Left ventricle myocardium inferior (tissue), 1 donor: ENCODE measurements at regions not wholly inside any gene's neighbourhood (a gene's known extent, or its start where the extent isn't known, plus 50 kb on each side); places are given as distances from the start of the nearest gene placed in this dataset.
"Not testable (repeated sequence)": the region's sequence is repeated elsewhere in the genome, so short reads cannot be mapped to it uniquely, and the experiment has no call there.

Experiments used
- DNase-seq: peaks from one replicate; pipeline ENCODE4 v3.0.0-alpha.2; 2020
- H3K27ac ChIP-seq: fragments of 200-600 bp; replicated peaks from 2 replicates; pipeline ENCODE4 v1.8.0; 2021
- H3K27me3 ChIP-seq: fragments of 200-600 bp; 2 replicates; pipeline ENCODE4 v1.8.0; 2021; ENCODE audit warnings: low read depth
- H3K36me3 ChIP-seq: fragments of 200-600 bp; 2 replicates; pipeline ENCODE4 v1.8.0; 2021
- H3K4me1 ChIP-seq: fragments of 200-600 bp; 2 replicates; pipeline ENCODE4 v1.8.0; 2021
- H3K4me3 ChIP-seq: fragments of 200-600 bp; 2 replicates; pipeline ENCODE4 v1.8.0; 2021; ENCODE audit warnings: mild to moderate bottlenecking, moderate library complexity
- H3K9me3 ChIP-seq: fragments of 200-600 bp; replicated peaks from 2 replicates; pipeline ENCODE4 v1.8.0; 2021
- CTCF ChIP-seq: fragments of 200-600 bp; IDR thresholded peaks from 2 replicates; pipeline ENCODE4 v1.8.0; 2021; ENCODE audit warnings: antibody characterized with exemption, mild to moderate bottlenecking, borderline replicate concordance
- intact Hi-C: fragments of 100-400 bp; cut with micrococcal nuclease; formaldehyde crosslinking; loops from one replicate; pipeline ENCODE4 v1.11.0; 2022
- donor health status: DM: no; HTN: yes; CAD: no; lungs with severe emphysema.

DNA sequence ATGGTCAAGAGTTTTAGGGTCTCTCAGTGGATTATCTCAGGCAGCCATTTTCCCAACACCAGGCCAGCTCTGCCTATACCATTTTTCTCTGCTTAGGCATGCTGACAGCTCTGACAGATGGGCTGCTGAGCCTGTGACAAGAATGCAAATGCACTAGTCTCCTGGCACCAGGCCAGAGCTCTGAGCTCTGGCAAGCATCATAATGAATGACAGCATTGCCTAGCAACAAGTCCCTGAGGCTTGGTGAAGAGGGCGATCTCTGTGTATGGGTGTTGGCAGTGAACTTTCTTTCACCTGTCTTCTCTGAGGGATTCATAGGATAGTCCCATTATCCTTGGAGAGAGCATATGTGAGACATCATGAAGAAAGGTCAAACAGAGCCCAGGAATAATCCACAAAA is 77.9 kb upstream of the TSPY4 start:
- no peak for TF ChIP-seq CTCF
- Histone ChIP-seq H3K27me3 (no peaks in the 10 kb centered on the region), H3K27ac (no peak overlapping the region), H3K4me3 (no peak overlapping the region), H3K9me3 (no peaks in the 10 kb centered on the region), H3K36me3 (no peaks in the 10 kb centered on the region), H3K4me1 (peaks cover 7% of the 10 kb centered on the region)
- intact Hi-C loops, result no loop called here
- peak; percentile 65 for DNase-seq

DNA sequence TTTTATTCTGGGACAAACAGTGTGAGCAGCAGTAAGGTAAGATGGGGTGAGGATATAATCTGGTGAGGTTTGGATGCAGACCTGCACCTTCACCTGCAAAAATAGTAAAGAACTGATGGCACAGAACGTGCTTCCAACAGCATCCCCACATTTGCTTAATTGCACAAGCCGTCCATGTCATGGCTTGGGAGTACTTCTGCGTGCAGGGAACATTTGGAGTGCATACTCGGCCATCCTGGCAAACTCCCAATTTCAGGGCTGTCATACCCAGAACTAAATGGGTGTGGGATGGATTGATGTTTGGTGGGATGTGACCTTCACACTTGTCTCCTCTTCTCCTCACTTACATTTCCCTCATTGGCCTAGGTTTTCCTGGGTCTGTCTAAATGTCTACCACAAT is 76.8 kb upstream of the TSPY4 start:
- intact Hi-C loops, result no loop called here
- Histone ChIP-seq H3K27ac (no peak overlapping the region), H3K36me3 (no peaks in the 10 kb centered on the region), H3K4me1 (peaks cover 7% of the 10 kb centered on the region), H3K4me3 (no peak overlapping the region), H3K9me3 (no peaks in the 10 kb centered on the region), H3K27me3 (no peaks in the 10 kb centered on the region)
- no peak for DNase-seq
- no peak for TF ChIP-seq CTCF

DNA sequence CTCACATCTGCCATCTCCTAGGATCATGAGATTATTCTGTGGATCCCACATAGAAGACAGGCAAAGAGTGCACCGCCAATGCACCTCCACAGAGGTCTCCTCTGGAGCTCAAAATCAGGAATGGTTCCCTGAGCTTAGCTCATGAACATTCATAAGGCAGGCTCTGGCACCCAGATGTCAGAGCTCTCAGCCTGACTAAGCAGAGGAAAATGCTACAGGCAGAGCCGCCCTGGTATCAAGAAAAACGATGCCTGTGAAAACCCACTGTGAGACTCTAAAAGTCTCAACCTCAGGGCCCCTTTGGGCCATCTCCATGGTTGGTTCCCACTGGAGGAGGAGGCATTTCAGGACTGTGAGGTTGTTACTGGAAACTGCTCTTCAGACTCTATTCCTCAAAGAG is 71.7 kb upstream of the TSPY4 start:
- Histone ChIP-seq H3K9me3 (no peaks in the 10 kb centered on the region), H3K4me3 (no peak overlapping the region), H3K27ac (no peak overlapping the region), H3K27me3 (no peaks in the 10 kb centered on the region), H3K4me1 (no peaks in the 10 kb centered on the region), H3K36me3 (no peaks in the 10 kb centered on the region)
- intact Hi-C loops, result no loop called here
- DNase-seq, result no peak
- no peak for TF ChIP-seq CTCF

DNA sequence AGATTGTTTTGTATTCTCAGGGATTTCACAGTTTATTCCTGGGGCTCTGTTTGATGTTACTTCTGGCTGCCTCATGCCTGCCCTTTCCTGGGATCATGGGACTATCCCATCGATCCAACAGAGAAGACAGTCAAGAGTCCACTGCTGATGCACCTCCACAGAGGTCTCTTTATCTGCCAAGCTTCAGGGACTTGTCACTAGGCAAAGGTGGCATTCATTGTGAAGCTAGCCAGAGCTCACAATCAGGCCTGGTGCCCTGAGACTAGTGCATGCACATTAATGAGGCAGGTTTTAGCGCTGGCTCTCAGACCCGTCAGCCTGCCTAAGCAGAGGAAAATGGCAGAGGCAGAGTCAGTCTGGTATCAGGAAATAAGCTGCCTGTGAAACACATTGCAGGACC is 66.9 kb upstream of the TSPY4 start:
- H3K4me1 ChIP-seq, H3K36me3 ChIP-seq, H3K4me3 ChIP-seq, H3K27ac ChIP-seq, intact Hi-C loops, H3K27me3 ChIP-seq, H3K9me3 ChIP-seq: not testable (repeated sequence)
- peak; percentile 16 for DNase-seq

DNA sequence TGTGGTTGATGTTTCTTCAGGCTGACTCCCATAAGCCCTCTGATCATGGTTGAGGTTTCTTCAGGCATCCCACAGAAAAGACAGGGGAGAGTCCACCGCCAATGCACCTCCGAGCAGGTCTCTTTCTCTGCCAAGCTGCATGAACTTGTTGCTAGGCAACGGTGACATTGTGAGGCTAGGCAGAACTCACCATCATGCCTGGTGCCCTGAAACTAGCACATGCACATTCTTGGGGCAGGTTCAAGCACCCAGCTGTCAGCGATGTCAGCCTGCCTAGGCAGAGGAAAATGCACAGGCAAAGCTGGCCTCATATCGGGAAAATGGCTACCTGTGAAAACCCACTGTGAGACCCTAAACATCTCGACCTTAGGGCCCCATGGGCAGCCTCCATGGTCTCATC is 64.4 kb upstream of the TSPY4 start:
- peak; percentile 28 for DNase-seq
- H3K9me3 ChIP-seq, H3K36me3 ChIP-seq, H3K4me3 ChIP-seq, H3K4me1 ChIP-seq, H3K27ac ChIP-seq, H3K27me3 ChIP-seq, intact Hi-C loops: not testable (repeated sequence)

DNA sequence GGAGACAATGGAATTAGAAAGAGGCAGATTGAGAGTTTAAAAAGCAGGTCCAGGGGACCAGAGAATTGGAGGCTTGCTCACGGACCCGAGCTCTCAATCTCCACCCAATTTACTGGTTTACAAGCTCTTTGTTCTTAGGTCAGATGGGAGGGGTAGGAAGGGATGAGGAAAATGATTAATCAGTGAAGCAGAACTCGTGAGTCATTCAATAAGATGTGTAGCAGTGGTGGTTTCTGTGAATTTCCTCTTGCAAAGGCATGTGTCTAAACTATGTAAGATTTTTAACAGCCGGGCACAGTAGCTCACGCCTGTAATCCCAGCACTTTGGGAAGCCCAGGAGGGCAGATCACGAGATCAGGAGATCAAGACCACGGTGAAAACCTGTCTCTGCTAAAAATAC is 58.4 kb upstream of the TSPY4 start:
- H3K27me3 ChIP-seq, H3K27ac ChIP-seq, intact Hi-C loops, H3K9me3 ChIP-seq, H3K36me3 ChIP-seq, H3K4me3 ChIP-seq, DNase-seq, H3K4me1 ChIP-seq: not testable (repeated sequence)
